HepG2 (cell line): ENCODE measurements at regions not wholly inside any gene's neighbourhood (a gene's known extent, or its start where the extent isn't known, plus 50 kb on each side); places are given as distances from the start of the nearest gene placed in this dataset.

Source experiments
- ATAC-seq: fragments of 200-7000 bp; cut with Tn5 transposase; 3 replicates; pipeline ENCODE4 v1.9.1; 2020; ENCODE audit warnings: mild to moderate bottlenecking, moderate library complexity
- BruUV-seq: library from RNA; stranded (reverse); fragments of 400-500 nt; replicated peaks from 2 replicates; lab custom pipeline; 2021; lab: Mats Ljungman, UMichigan
- CTCF ChIA-PET: fragments of 300-600 bp; formaldehyde crosslinking; extraction: SDS; loops from one replicate; lab custom pipeline; 2021; ENCODE audit warnings: low total read pairs, inconsistent platforms, low intra/inter-chr PET ratio; lab: Yijun Ruan, JAX
- POLR2A ChIA-PET: fragments of 350-600 bp; sonication (Branson Sonifier 250); formaldehyde crosslinking; loops from one replicate; lab custom pipeline; 2020; ENCODE audit warnings: antibody characterized with exemption, inconsistent platforms; lab: Yijun Ruan, JAX
- DNase-seq: peaks from one replicate; pipeline ENCODE4 v3.0.0-alpha.2; 2015; ENCODE audit warnings: low spot score
- FAIRE-seq: peaks from 3 replicates; lab custom pipeline; 2011; peaks lifted over from hg19 to GRCh38; lab: Jason Lieb, UNC
- H2AFZ ChIP-seq: one replicate; pipeline ENCODE4 v1.6.1; 2011; ENCODE audit warnings: low read length, inconsistent platforms
- H3K27ac ChIP-seq: fragments of 300-600 bp; 3 replicates; pipeline ENCODE4 v1.8.0; 2011; ENCODE audit warnings: mixed run types, mild to moderate bottlenecking, mixed read lengths, low read length, inconsistent platforms; ENCODE audit not compliant: insufficient read depth; ENCODE audit errors: extremely low read length
- H3K27me3 ChIP-seq, 2 experiments: fragments of 200-600 bp in 1 of 2; 2 replicates in 1 of 2; 3 replicates in 1 of 2; pipeline versions ENCODE4 v1.6.0 to v1.8.0; 2011; ENCODE audit warnings: low read length in 2 of 2, mild to moderate bottlenecking in 2 of 2, moderate library complexity in 2 of 2, inconsistent platforms in 1 of 2; ENCODE audit not compliant: insufficient read depth in 2 of 2, control insufficient read depth in 1 of 2
- H3K36me3 ChIP-seq, 2 experiments: fragments of 200-600 bp in 1 of 2; replicated peaks in 1 of 2; 2 replicates in 1 of 2; 3 replicates in 1 of 2; pipeline versions ENCODE4 v1.5.1 to v1.8.0; 2011; ENCODE audit warnings: low read length in 2 of 2, inconsistent platforms in 1 of 2; ENCODE audit not compliant: insufficient read depth in 2 of 2, control insufficient read depth in 1 of 2
- H3K4me1 ChIP-seq: 2 replicates; pipeline ENCODE4 v1.5.1; 2012; ENCODE audit warnings: low read length, inconsistent platforms; ENCODE audit not compliant: insufficient read depth
- H3K4me2 ChIP-seq: 2 replicates; pipeline ENCODE4 v1.6.0; 2011; ENCODE audit warnings: low read depth, low read length, inconsistent platforms
- H3K4me3 ChIP-seq, 3 experiments: fragments of 200-600 bp in 1 of 3; sonication (generic), shearing (Covaris generic) in 1 of 3; replicated peaks in 1 of 3; 2 replicates each; pipeline ENCODE4 v1.5.1; 2011 to 2016; ENCODE audit warnings: low read length in 3 of 3, inconsistent platforms in 2 of 3, low read depth in 2 of 3, mild to moderate bottlenecking in 2 of 3, control low read depth in 1 of 3, mixed read lengths in 1 of 3; ENCODE audit not compliant: insufficient read depth in 1 of 3
- H3K79me2 ChIP-seq: one replicate; pipeline ENCODE4 v1.6.1; 2011; ENCODE audit warnings: low read length, inconsistent platforms; ENCODE audit not compliant: insufficient read depth
- H3K9ac ChIP-seq: 2 replicates; pipeline ENCODE4 v1.6.0; 2011; ENCODE audit warnings: mild to moderate bottlenecking, low read depth, low read length, inconsistent platforms; ENCODE audit not compliant: insufficient read depth
- H3K9me3 ChIP-seq: 2 replicates; pipeline ENCODE4 v1.5.1; 2012; ENCODE audit warnings: mild to moderate bottlenecking, low read length
- H4K20me1 ChIP-seq: 2 replicates; pipeline ENCODE4 v1.6.0; 2011; ENCODE audit warnings: inconsistent platforms, mild to moderate bottlenecking, low read length, moderate library complexity; ENCODE audit not compliant: insufficient read depth
- PAX8 ChIP-seq: sonication (generic); formaldehyde crosslinking; IDR thresholded peaks from 2 replicates; pipeline ENCODE4 v1.8.0; 2022; ENCODE audit warnings: mild to moderate bottlenecking, missing genetic modification reagents, borderline replicate concordance
- ZNF3 ChIP-seq: IDR thresholded peaks from 2 replicates; pipeline ENCODE4 v1.7.0; 2017; ENCODE audit warnings: inconsistent platforms
- ZNF687 ChIP-seq: sonication (generic); formaldehyde crosslinking; IDR thresholded peaks from 2 replicates; pipeline ENCODE4 v1.5.1; 2020; ENCODE audit warnings: mild to moderate bottlenecking, missing genetic modification reagents, moderate library complexity
- WGBS: methylation state at CpG from one replicate; pipeline ENCODE4 v1.1.6; 2017; ENCODE audit warnings: low lambda C conversion rate; 5-methylcytosine and 5-hydroxymethylcytosine counted together
- in situ Hi-C: cut with HindIII; loops from 2 replicates; pipeline ENCODE4 v1.10.0; 2017; ENCODE audit warnings: low pct_unique_long_range_greater_than_20kb; ENCODE audit not compliant: extremely low pct_ligation_motif_present
- intact Hi-C: fragments of 100-400 bp; cut with micrococcal nuclease; formaldehyde crosslinking; loops from one replicate; pipeline ENCODE4 v1.10.0; 2022; ENCODE audit not compliant: unreplicated experiment

- Histone ChIP-seq H3K4me1 (no peaks in the 10 kb centered on the region), H3K36me3 (no peaks in the 10 kb centered on the region), H3K27ac (no peak overlapping the region), H3K9me3 (no peaks in the 10 kb centered on the region), H3K79me2 (no peaks in the 10 kb centered on the region), H3K4me2 (no peak overlapping the region), H4K20me1 (no peaks in the 10 kb centered on the region), H3K4me3 (no peak overlapping the region), H3K27me3 (no peaks in the 10 kb centered on the region), H2AFZ (no peak overlapping the region), H3K9ac (no peak overlapping the region)
- ChIA-PET POLR2A (no interaction called here), CTCF (no interaction called here)
- no peak for FAIRE-seq
- intact Hi-C loops (loop anchor here (10.0 kb wide), 1 partner anchor 195 kb away; no protein-coding TSS in a partner anchor), in situ Hi-C loops (no loop called here)
- DNase-seq: no peak
- 0% methylated on average over 1 of the region's 1 CpG for WGBS
- ATAC-seq: no peak
- no peak for TF ChIP-seq ZNF687
- TF ChIP-seq PAX8 (CRISPR knock-in tag): no peak
- BruUV-seq: no TSS peak
Observed at GRCh38 chr1:78339490-78339889, 151.3 kb upstream of the PTGFR start.

- intact Hi-C loops: no loop called here
- no peaks in the 10 kb centered on the region for H4K20me1 ChIP-seq
- no TSS peak for BruUV-seq
- H3K9me3 ChIP-seq: no peaks in the 10 kb centered on the region
- in situ Hi-C loops: no loop called here
- H3K79me2 ChIP-seq: no peaks in the 10 kb centered on the region
- TF ChIP-seq ZNF3 (CRISPR knock-in tag): no peak
- H3K36me3 ChIP-seq: no peaks in the 10 kb centered on the region
- H3K4me3 ChIP-seq: no peak overlapping the region
- ATAC-seq (no peak), FAIRE-seq (no peak), DNase-seq (no peak)
- no peak overlapping the region for H3K4me2 ChIP-seq
- H3K9ac ChIP-seq: no peak overlapping the region
- no peaks in the 10 kb centered on the region for H3K4me1 ChIP-seq
- POLR2A ChIA-PET: no interaction called here
- CTCF ChIA-PET: no interaction called here
- no peaks in the 10 kb centered on the region for H3K27me3 ChIP-seq
- no peak overlapping the region for H3K27ac ChIP-seq
- H2AFZ ChIP-seq: no peak overlapping the region
Observed at GRCh38 chr1:78340006-78340405, 150.8 kb upstream of the PTGFR start.
